ENCODE measurements at regions not wholly inside any gene's neighbourhood (a gene's known extent, or its start where the extent isn't known, plus 50 kb on each side); places are given as distances from the start of the nearest gene placed in this dataset.
"Not testable (repeated sequence)": the region's sequence is repeated elsewhere in the genome, so short reads cannot be mapped to it uniquely, and the experiment has no call there.

- TF ChIP-seq, protein P1, sequence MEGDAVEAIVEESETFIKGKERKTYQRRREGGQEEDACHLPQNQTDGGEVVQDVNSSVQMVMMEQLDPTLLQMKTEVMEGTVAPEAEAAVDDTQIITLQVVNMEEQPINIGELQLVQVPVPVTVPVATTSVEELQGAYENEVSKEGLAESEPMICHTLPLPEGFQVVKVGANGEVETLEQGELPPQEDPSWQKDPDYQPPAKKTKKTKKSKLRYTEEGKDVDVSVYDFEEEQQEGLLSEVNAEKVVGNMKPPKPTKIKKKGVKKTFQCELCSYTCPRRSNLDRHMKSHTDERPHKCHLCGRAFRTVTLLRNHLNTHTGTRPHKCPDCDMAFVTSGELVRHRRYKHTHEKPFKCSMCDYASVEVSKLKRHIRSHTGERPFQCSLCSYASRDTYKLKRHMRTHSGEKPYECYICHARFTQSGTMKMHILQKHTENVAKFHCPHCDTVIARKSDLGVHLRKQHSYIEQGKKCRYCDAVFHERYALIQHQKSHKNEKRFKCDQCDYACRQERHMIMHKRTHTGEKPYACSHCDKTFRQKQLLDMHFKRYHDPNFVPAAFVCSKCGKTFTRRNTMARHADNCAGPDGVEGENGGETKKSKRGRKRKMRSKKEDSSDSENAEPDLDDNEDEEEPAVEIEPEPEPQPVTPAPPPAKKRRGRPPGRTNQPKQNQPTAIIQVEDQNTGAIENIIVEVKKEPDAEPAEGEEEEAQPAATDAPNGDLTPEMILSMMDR (IDR thresholded peaks at IDR 0.05): no peak
- Histone ChIP-seq H3K4me3 (ENCODE audit: low read depth, low read length) (no peak overlapping the region), H3K4me1 (no peaks in the 10 kb centered on the region), H3K79me2 (no peaks in the 10 kb centered on the region), H3K27ac (no peak overlapping the region), H3K9ac (no peak overlapping the region), H3K4me2 (ENCODE audit: low read length) (no peak overlapping the region), H2AFZ (no peak overlapping the region), H3K36me3 (ENCODE audit: control insufficient read depth, insufficient read depth, low read length) (no peaks in the 10 kb centered on the region), H3K27me3 (ENCODE audit: control insufficient read depth, insufficient read depth, low read length) (no peaks in the 10 kb centered on the region), H3K9me3 (ENCODE audit: control insufficient read depth, low read length) (no peaks in the 10 kb centered on the region)
Measured at GRCh38 chr13:111629016-111629415, 308.6 kb downstream of the TEX29 start.

- Histone ChIP-seq H2AFZ (no peak overlapping the region), H3K9ac (no peak overlapping the region), H3K4me1 (no peaks in the 10 kb centered on the region), H3K36me3 (ENCODE audit: control insufficient read depth, insufficient read depth, low read length) (no peaks in the 10 kb centered on the region), H3K4me3 (ENCODE audit: low read depth, low read length) (no peak overlapping the region), H3K4me2 (ENCODE audit: low read length) (no peak overlapping the region), H3K27me3 (ENCODE audit: control insufficient read depth, insufficient read depth, low read length) (no peaks in the 10 kb centered on the region), H3K79me2 (no peaks in the 10 kb centered on the region), H3K27ac (no peak overlapping the region), H3K9me3 (ENCODE audit: control insufficient read depth, low read length) (no peaks in the 10 kb centered on the region)
- TF ChIP-seq, protein P1 (IDR thresholded peaks at IDR 0.05): no peak
Measured at GRCh38 chr13:111629457-111629856, 309.0 kb downstream of the TEX29 start.

- Histone ChIP-seq H3K27me3 (ENCODE audit: control insufficient read depth, insufficient read depth, low read length) (no peaks in the 10 kb centered on the region), H3K4me2 (ENCODE audit: low read length) (no peak overlapping the region), H3K9me3 (ENCODE audit: control insufficient read depth, low read length) (no peaks in the 10 kb centered on the region), H3K9ac (no peak overlapping the region), H3K4me3 (ENCODE audit: low read depth, low read length) (no peak overlapping the region), H3K36me3 (ENCODE audit: control insufficient read depth, insufficient read depth, low read length) (no peaks in the 10 kb centered on the region), H3K79me2 (no peaks in the 10 kb centered on the region), H3K4me1 (no peaks in the 10 kb centered on the region), H2AFZ (no peak overlapping the region), H3K27ac (no peak overlapping the region)
- TF ChIP-seq, protein P1 (IDR thresholded peaks at IDR 0.05): no peak
Measured at GRCh38 chr13:111629926-111630325, 309.5 kb downstream of the TEX29 start.

GRCh38 chr13:111630406-111630805, 310.0 kb downstream of the TEX29 start:
- TF ChIP-seq, protein P1 (IDR thresholded peaks at IDR 0.05): no peak
- Histone ChIP-seq H3K36me3 (ENCODE audit: control insufficient read depth, insufficient read depth, low read length) (no peaks in the 10 kb centered on the region), H3K4me3 (ENCODE audit: low read depth, low read length) (no peak overlapping the region), H3K9me3 (ENCODE audit: control insufficient read depth, low read length) (no peaks in the 10 kb centered on the region), H3K27me3 (ENCODE audit: control insufficient read depth, insufficient read depth, low read length) (no peaks in the 10 kb centered on the region), H3K79me2 (no peaks in the 10 kb centered on the region), H3K4me1 (no peaks in the 10 kb centered on the region), H2AFZ (no peak overlapping the region), H3K4me2 (ENCODE audit: low read length) (no peak overlapping the region), H3K9ac (no peak overlapping the region), H3K27ac (no peak overlapping the region)

GRCh38 chr13:111631271-111631670, 310.8 kb downstream of the TEX29 start:
- not testable (repeated sequence) for H3K27ac ChIP-seq; H3K36me3 ChIP-seq (ENCODE audit: control insufficient read depth, insufficient read depth, low read length); H3K79me2 ChIP-seq; H3K9ac ChIP-seq; H3K4me3 ChIP-seq (ENCODE audit: low read depth, low read length); H3K9me3 ChIP-seq (ENCODE audit: control insufficient read depth, low read length); H3K27me3 ChIP-seq (ENCODE audit: control insufficient read depth, insufficient read depth, low read length); H2AFZ ChIP-seq; H3K4me1 ChIP-seq; H3K4me2 ChIP-seq (ENCODE audit: low read length)
